K562 (cell line): ENCODE measurements at regions not wholly inside any gene's neighbourhood (a gene's known extent, or its start where the extent isn't known, plus 50 kb on each side); places are given as distances from the start of the nearest gene placed in this dataset.

Experiments used
- ATAC-seq: fragments of 200-7000 bp; cut with Tn5 transposase; 3 replicates; pipeline ENCODE4 v1.9.1; 2020; ENCODE audit warnings: moderate library complexity
- BruUV-seq: library from RNA; stranded (reverse); fragments of 400-500 nt; replicated peaks from 2 replicates; lab custom pipeline; 2021; lab: Mats Ljungman, UMichigan
- CTCF ChIA-PET: fragments of 300-600 bp; formaldehyde crosslinking; extraction: SDS; loops from one replicate; lab custom pipeline; 2021; ENCODE audit warnings: low intra/inter-chr PET ratio; lab: Yijun Ruan, JAX
- POLR2A ChIA-PET: fragments of 300-600, 350-650 bp; sonication (Branson Sonifier 250); formaldehyde crosslinking; extraction: SDS; loops from one replicate; lab custom pipeline; 2021; ENCODE audit warnings: antibody characterized with exemption, inconsistent platforms; lab: Yijun Ruan, JAX
- DNase-seq, 4 experiments: peaks; one replicate each; pipeline versions ENCODE4 v3.0.0 to v3.0.0-alpha.2; 2011 to 2018; ENCODE audit warnings: low spot score in 3 of 4, mixed read lengths in 3 of 4; ENCODE audit errors: extremely low read depth in 1 of 4
- FAIRE-seq: peaks from 2 replicates; lab custom pipeline; 2011; peaks lifted over from hg19 to GRCh38; lab: Jason Lieb, UNC
- H2AFZ ChIP-seq: 2 replicates; pipeline ENCODE4 v1.6.0; 2011; ENCODE audit warnings: low read depth, low read length, control low read depth, inconsistent platforms
- H3K27ac ChIP-seq: fragments of 200-600 bp; 3 replicates; pipeline ENCODE4 v1.8.0; 2011; ENCODE audit warnings: low read depth, mild to moderate bottlenecking, control low read depth, inconsistent platforms, low read length, moderate library complexity, mixed read lengths; ENCODE audit errors: extremely low read depth
- H3K27me3 ChIP-seq, 2 experiments: fragments of 300-600 bp in 1 of 2; 2 replicates in 1 of 2; 3 replicates in 1 of 2; pipeline versions ENCODE4 v1.6.0 to v1.8.0; 2011; ENCODE audit warnings: inconsistent platforms in 2 of 2, low read length in 2 of 2, mild to moderate bottlenecking in 1 of 2, mixed read lengths in 1 of 2, moderate library complexity in 1 of 2; ENCODE audit not compliant: control insufficient read depth in 2 of 2, insufficient read depth in 2 of 2
- H3K36me3 ChIP-seq: fragments of 300-600 bp; 3 replicates; pipeline ENCODE4 v1.8.0; 2011; ENCODE audit warnings: mild to moderate bottlenecking, low read length, inconsistent platforms; ENCODE audit not compliant: control insufficient read depth, insufficient read depth
- H3K4me1 ChIP-seq, 2 experiments: fragments of 200-600 bp in 1 of 2; replicated peaks in 1 of 2; 2 replicates in 1 of 2; 3 replicates in 1 of 2; pipeline versions ENCODE4 v1.5.1 to v1.8.0; 2011; ENCODE audit warnings: inconsistent platforms in 2 of 2, low read length in 2 of 2, mild to moderate bottlenecking in 1 of 2, mixed read lengths in 1 of 2, moderate library complexity in 1 of 2; ENCODE audit not compliant: control insufficient read depth in 2 of 2, insufficient read depth in 2 of 2
- H3K4me2 ChIP-seq: 2 replicates; pipeline ENCODE4 v1.6.1; 2011; ENCODE audit warnings: low read length, control low read depth, inconsistent platforms, mixed read lengths; ENCODE audit not compliant: insufficient read depth
- H3K4me3 ChIP-seq: fragments of 200-600 bp; sonication (generic), shearing (Covaris generic); 2 replicates; pipeline ENCODE4 v1.5.1; 2016; ENCODE audit warnings: control low read depth, inconsistent platforms
- H3K79me2 ChIP-seq: fragments of 200-600 bp; 3 replicates; pipeline ENCODE4 v1.8.0; 2011; ENCODE audit warnings: low read length, inconsistent platforms; ENCODE audit not compliant: control insufficient read depth, insufficient read depth
- H3K9ac ChIP-seq, 2 experiments: 2 replicates each; pipeline versions ENCODE4 v1.6.0 to v1.6.1; 2011; ENCODE audit warnings: low read depth in 2 of 2, low read length in 2 of 2, control low read depth in 1 of 2, inconsistent platforms in 1 of 2, mild to moderate bottlenecking in 1 of 2, mixed read lengths in 1 of 2; ENCODE audit not compliant: insufficient read depth in 1 of 2
- H3K9me1 ChIP-seq: one replicate; pipeline ENCODE4 v1.6.0; 2011; ENCODE audit warnings: inconsistent platforms, mild to moderate bottlenecking, low read length, moderate library complexity; ENCODE audit not compliant: control insufficient read depth, insufficient read depth
- H3K9me3 ChIP-seq: replicated peaks from 2 replicates; pipeline ENCODE4 v1.5.1; 2011; ENCODE audit warnings: low read depth, low read length, inconsistent platforms; ENCODE audit not compliant: control insufficient read depth, insufficient read depth
- H4K20me1 ChIP-seq: replicated peaks from 2 replicates; pipeline ENCODE4 v1.6.1; 2011; ENCODE audit warnings: low read length, inconsistent platforms, mixed read lengths; ENCODE audit not compliant: control insufficient read depth, insufficient read depth
- FOXM1 ChIP-seq, 2 experiments: fragments of 450-650 bp in 1 of 2; sonication (generic) in 1 of 2; formaldehyde crosslinking in 1 of 2; IDR thresholded peaks; 2 replicates each; pipeline versions ENCODE4 v1.6.1 to v1.9.0; 2017 to 2022; ENCODE audit warnings: low read depth in 2 of 2, mild to moderate bottlenecking in 2 of 2, missing genetic modification reagents in 1 of 2, moderate library complexity in 1 of 2
- GABPB1 ChIP-seq: sonication (generic); formaldehyde crosslinking; IDR thresholded peaks from 2 replicates; pipeline ENCODE4 v1.8.0; 2022; ENCODE audit warnings: mild to moderate bottlenecking, missing genetic modification reagents
- GTF2B ChIP-seq: IDR thresholded peaks from 2 replicates; pipeline ENCODE4 v1.6.1; 2011; ENCODE audit not compliant: insufficient read length; ENCODE audit errors: extremely low read depth
- HNRNPL ChIP-seq: fragments of 200-400 bp; formaldehyde crosslinking; IDR thresholded peaks from 2 replicates; pipeline ENCODE4 v1.6.1; 2017; ENCODE audit warnings: low read depth, mild to moderate bottlenecking, low read length
- KHSRP ChIP-seq: fragments of 450-650 bp; IDR thresholded peaks from 2 replicates; pipeline ENCODE4 v1.6.1; 2017
- PTTG1 ChIP-seq: fragments of 450-650 bp; IDR thresholded peaks from 2 replicates; pipeline ENCODE4 v1.6.1; 2016; ENCODE audit warnings: low read depth, mild to moderate bottlenecking, missing genetic modification characterization, missing compliant biosample characterization
- RAD21 ChIP-seq, 2 experiments: fragments of 250-450 bp in 1 of 2; fragments of 450-650 bp in 1 of 2; sonication (Bioruptor Pico) in 1 of 2; formaldehyde crosslinking in 1 of 2; IDR thresholded peaks in 1 of 2; conservative IDR thresholded peaks in 1 of 2; 2 replicates each; pipeline versions ENCODE4 v1.4.0 to v1.8.0; 2020 to 2022; ENCODE audit warnings: mild to moderate bottlenecking in 2 of 2, moderate library complexity in 1 of 2
- RCOR1 ChIP-seq, 2 experiments: IDR thresholded peaks; 2 replicates each; pipeline ENCODE4 v1.6.1; 2012; ENCODE audit warnings: low read depth in 2 of 2, low read length in 2 of 2, borderline replicate concordance in 1 of 2, improper control_type of control experiment in 1 of 2
- SMAD1 ChIP-seq: fragments of 150-350 bp; IDR thresholded peaks from 2 replicates; pipeline ENCODE4 v1.6.1; 2014; ENCODE audit warnings: low read length, low read depth; ENCODE audit not compliant: partially characterized antibody
- XRCC5 ChIP-seq: fragments of 200-400 bp; formaldehyde crosslinking; IDR thresholded peaks from 2 replicates; pipeline ENCODE4 v1.6.1; 2017; ENCODE audit warnings: low read depth, mild to moderate bottlenecking, low read length
- ZKSCAN1 ChIP-seq: fragments of 150-350 bp; IDR thresholded peaks from 2 replicates; pipeline ENCODE4 v1.6.1; 2016; ENCODE audit warnings: low read depth, low read length
- ZNF766 ChIP-seq: fragments of 200-800 bp; sonication (Bioruptor generic); conservative IDR thresholded peaks from 2 replicates; pipeline ENCODE4 v1.6.1; 2016; ENCODE audit warnings: missing genetic modification characterization, missing compliant biosample characterization
- WGBS: fragments of 100-300 bp; shearing (Covaris generic); methylation state at CpG from one replicate; pipeline ENCODE4 v1.1.6; 2016; ENCODE audit warnings: low coverage, mixed read lengths; ENCODE audit not compliant: insufficient coverage; ENCODE audit errors: missing lambda C conversion rate; 5-methylcytosine and 5-hydroxymethylcytosine counted together
- in situ Hi-C: fragments of 300-500 bp; cut with MboI; formaldehyde crosslinking; loops from 4 replicates; pipeline ENCODE4 v1.15.0; 2018; ENCODE audit warnings: inconsistent platforms, mixed read lengths
- intact Hi-C: fragments of 100-400 bp; cut with micrococcal nuclease; formaldehyde crosslinking; loops from 2 replicates; pipeline ENCODE4 v1.14.2; 2022
- TF ChIP-seq, protein P1 (sequence below): fragments of 450-650 bp; IDR thresholded peaks from 2 replicates; pipeline ENCODE4 v1.6.1; 2016
- TF ChIP-seq, protein P2 (sequence below): fragments of 250-450 bp; sonication (Bioruptor Pico); IDR thresholded peaks from 2 replicates; pipeline ENCODE4 v1.5.0; 2021; ENCODE audit warnings: mild to moderate bottlenecking, moderate library complexity
- TF ChIP-seq, protein P3 (sequence below): fragments of 250-450 bp; sonication (Bioruptor Pico); IDR thresholded peaks from 2 replicates; pipeline ENCODE4 v1.5.0; 2020; ENCODE audit warnings: mild to moderate bottlenecking

- Histone ChIP-seq H3K9me3 (no peaks in the 10 kb centered on the region), H3K4me3 (no peak overlapping the region), H3K79me2 (no peaks in the 10 kb centered on the region), H3K9ac (no peak overlapping the region), H3K36me3 (no peaks in the 10 kb centered on the region), H3K27me3 (no peaks in the 10 kb centered on the region), H3K4me2 (no peak overlapping the region), H3K27ac (no peak overlapping the region), H3K9me1 (no peaks in the 10 kb centered on the region), H4K20me1 (no peaks in the 10 kb centered on the region), H3K4me1 (no peaks in the 10 kb centered on the region), H2AFZ (no peak overlapping the region)
- ATAC-seq (no peak), FAIRE-seq (no peak), DNase-seq (no peak)
- intact Hi-C loops, result no loop called here
- BruUV-seq, result no TSS peak
- 3% methylated on average over 2 of the region's 2 CpGs for WGBS
- in situ Hi-C loops, result no loop called here
- POLR2A ChIA-PET, result no interaction called here
- CTCF ChIA-PET, result no interaction called here
- no peak for TF ChIP-seq XRCC5
- TF ChIP-seq ZNF766 (CRISPR knock-in tag), result no peak
- no peak for TF ChIP-seq FOXM1 (IDR thresholded peaks at IDR 0.05; ENCODE audit: low read depth)
- TF ChIP-seq FOXM1 (CRISPR knock-in tag; IDR thresholded peaks at IDR 0.05; ENCODE audit: low read depth), result no peak
- TF ChIP-seq ZKSCAN1, result no peak
- no peak for TF ChIP-seq GABPB1 (CRISPR knock-in tag)
- TF ChIP-seq, protein P1, sequence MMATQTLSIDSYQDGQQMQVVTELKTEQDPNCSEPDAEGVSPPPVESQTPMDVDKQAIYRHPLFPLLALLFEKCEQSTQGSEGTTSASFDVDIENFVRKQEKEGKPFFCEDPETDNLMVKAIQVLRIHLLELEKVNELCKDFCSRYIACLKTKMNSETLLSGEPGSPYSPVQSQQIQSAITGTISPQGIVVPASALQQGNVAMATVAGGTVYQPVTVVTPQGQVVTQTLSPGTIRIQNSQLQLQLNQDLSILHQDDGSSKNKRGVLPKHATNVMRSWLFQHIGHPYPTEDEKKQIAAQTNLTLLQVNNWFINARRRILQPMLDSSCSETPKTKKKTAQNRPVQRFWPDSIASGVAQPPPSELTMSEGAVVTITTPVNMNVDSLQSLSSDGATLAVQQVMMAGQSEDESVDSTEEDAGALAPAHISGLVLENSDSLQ, result no peak
- TF ChIP-seq, protein P2, sequence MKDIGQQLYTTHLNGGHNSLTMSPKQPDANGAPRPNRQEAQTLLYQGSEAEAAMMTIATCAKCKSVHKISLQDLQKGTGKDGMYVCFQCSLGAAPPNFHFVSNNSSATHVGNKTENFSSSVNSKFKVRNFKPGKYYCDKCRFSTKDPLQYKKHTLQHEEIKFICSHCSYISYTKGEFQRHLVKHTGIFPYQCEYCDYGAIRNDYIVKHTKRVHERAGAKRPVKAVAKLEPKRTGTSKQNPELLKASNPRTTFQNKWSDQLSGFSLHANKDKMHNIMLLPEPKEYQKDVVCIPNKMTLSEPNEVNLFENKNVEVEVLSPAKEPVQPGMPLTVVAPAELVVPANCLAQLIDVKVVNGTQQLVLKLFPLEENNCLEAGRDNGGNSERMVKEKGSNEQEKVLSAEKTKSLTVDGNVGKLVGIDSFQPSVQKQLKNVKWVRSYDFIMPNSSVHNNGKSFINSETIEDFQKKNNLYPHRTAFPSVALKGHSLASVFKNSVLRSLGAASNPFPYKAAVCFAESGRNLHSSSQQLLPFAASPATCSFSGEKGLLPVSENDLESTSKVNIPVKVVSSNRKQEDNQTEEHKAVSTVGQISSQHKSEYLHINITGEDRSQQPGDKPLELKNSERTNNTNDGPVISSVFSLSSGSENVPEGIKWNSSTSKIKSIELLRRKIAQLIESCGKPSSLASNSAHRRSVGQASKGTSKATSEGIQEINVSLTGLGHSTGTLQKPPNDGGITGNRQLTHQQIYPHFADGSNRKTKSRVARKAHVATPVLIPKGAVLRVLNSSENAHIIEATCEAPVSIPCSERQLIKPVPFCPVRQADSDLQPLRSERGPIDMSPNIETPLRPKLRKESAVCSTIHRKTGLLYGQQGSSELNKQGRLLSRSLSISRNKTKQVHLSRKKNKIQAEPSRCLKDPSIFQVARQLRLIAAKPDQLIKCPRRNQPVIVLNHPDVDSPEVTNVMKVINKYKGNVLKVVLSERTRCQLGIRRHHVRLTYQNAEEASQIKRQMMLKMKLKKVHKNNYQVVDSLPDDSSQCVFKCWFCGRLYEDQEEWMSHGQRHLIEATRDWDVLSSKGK (CRISPR knock-in tag), result no peak
- no peak for TF ChIP-seq RAD21 (CRISPR knock-in tag; conservative IDR thresholded peaks at IDR 0.05 in 1 of 2, IDR thresholded peaks at IDR 0.05 in 1 of 2)
- TF ChIP-seq, protein P3, sequence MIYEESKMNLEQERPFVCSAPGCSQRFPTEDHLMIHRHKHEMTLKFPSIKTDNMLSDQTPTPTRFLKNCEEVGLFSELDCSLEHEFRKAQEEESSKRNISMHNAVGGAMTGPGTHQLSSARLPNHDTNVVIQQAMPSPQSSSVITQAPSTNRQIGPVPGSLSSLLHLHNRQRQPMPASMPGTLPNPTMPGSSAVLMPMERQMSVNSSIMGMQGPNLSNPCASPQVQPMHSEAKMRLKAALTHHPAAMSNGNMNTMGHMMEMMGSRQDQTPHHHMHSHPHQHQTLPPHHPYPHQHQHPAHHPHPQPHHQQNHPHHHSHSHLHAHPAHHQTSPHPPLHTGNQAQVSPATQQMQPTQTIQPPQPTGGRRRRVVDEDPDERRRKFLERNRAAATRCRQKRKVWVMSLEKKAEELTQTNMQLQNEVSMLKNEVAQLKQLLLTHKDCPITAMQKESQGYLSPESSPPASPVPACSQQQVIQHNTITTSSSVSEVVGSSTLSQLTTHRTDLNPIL (CRISPR knock-in tag), result no peak
- no peak for TF ChIP-seq HNRNPL
- TF ChIP-seq GTF2B, result no peak
- TF ChIP-seq SMAD1, result no peak
- TF ChIP-seq RCOR1 (IDR thresholded peaks at IDR 0.05; ENCODE audit: borderline replicate concordance in 1 of 2, low read depth in 2 of 2, low read length in 2 of 2), result no peak
- no peak for TF ChIP-seq KHSRP
- TF ChIP-seq PTTG1 (tag), result no peak
Measured at GRCh38 chr5:29277642-29278041, 1915.8 kb upstream of the CDH6 start.
